Retinal pigment epithelial cell (primary cell): ENCODE measurements at regions not wholly inside any gene's neighbourhood (a gene's known extent, or its start where the extent isn't known, plus 50 kb on each side); places are given as distances from the start of the nearest gene placed in this dataset.

Experiments
- DNase-seq: peaks from one replicate; pipeline ENCODE4 v3.0.0-alpha.2; 2010; ENCODE audit warnings: low read depth
- H3K4me3 ChIP-seq: 2 replicates; pipeline ENCODE4 v1.5.1; 2011; ENCODE audit warnings: mild to moderate bottlenecking, low read length, control low read depth, moderate library complexity
- CTCF ChIP-seq: conservative IDR thresholded peaks from 2 replicates; pipeline ENCODE4 v1.5.1; 2011; ENCODE audit warnings: low read depth, low read length, control low read depth, inconsistent platforms

- no peak for TF ChIP-seq CTCF
- H3K4me3 ChIP-seq, result no peak overlapping the region
- no peak for DNase-seq
Observed at GRCh38 chr22:47594836-47595521, 832.5 kb downstream of the TBC1D22A start.

GRCh38 chr22:47593911-47594311 is 831.5 kb downstream of the TBC1D22A start:
- no peak for TF ChIP-seq CTCF
- H3K4me3 ChIP-seq, result no peak overlapping the region
- no peak for DNase-seq

DNA sequence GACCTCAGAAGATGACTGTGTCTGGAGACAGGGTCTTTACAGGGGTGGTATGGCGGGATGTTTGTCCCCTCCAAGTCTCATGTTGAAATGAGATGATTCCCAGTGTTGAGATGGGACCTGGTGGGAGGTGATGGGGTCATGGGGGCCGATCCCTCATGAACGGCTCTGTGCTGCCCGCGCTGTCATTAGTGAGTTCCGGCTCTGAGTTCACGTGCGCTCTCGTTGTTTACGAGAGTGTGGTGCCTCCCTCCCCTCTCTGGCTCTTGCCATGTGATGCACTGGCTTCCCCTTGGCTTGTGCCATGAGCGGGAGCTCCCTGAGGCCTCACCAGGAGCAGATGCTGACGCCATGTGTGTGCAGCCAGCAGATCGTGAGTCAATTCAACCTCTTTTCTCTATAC is 830.8 kb downstream of the TBC1D22A start:
- no peak for TF ChIP-seq CTCF
- DNase-seq, result no peak
- no peak overlapping the region for H3K4me3 ChIP-seq

DNA sequence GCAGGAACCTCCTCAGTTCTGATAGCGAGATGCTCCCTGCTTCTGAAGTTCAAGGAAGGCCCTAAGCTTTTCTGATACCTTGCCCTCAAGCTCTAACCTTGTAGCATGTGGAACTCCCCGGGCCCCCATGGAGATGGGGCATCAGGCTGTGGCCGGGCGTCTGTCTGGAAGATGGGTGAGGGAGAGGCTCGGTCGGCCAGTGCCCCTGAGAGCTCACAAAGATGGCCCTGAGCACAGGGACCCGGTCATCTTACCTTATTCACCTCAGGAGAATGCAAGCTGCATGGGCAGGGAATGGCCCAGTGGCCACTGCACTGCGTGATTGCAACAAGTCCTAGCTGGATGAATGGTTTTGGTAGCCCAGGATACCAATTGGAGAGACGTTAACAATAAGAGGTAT is 830.3 kb downstream of the TBC1D22A start:
- no peak for TF ChIP-seq CTCF
- H3K4me3 ChIP-seq, result no peak overlapping the region
- DNase-seq, result no peak

DNA sequence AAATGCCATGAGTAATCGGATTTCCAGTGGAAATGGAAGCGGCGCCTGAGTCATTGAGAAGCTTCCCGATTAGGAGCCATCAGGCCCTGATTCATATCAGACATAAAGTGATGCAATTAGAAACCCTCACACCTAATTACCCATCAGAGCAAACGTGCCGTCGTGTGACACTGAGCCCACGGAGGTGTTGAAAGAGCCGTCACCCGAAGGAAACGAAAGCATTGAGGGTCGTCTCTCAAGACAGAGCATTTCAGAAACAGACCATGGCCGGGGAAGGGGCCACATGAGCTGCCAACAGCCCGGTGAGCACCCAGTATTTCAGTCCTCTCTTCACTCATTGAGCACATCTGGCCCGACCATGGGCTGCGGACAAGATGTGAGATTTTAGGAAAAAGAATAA is 829.3 kb downstream of the TBC1D22A start:
- DNase-seq, result no peak
- no peak for TF ChIP-seq CTCF
- H3K4me3 ChIP-seq, result no peak overlapping the region

- DNase-seq, result no peak
- TF ChIP-seq CTCF, result no peak
- H3K4me3 ChIP-seq, result no peak overlapping the region
Observed at GRCh38 chr22:47591016-47591415, 828.6 kb downstream of the TBC1D22A start.
